HEK293 (cell line): ENCODE measurements at regions not wholly inside any gene's neighbourhood (a gene's known extent, or its start where the extent isn't known, plus 50 kb on each side); places are given as distances from the start of the nearest gene placed in this dataset.

Experiments
- CTCF ChIA-PET: fragments of 350-600 bp; formaldehyde crosslinking; extraction: SDS; loops from one replicate; lab custom pipeline; 2021; ENCODE audit warnings: antibody characterized with exemption; lab: Yijun Ruan, JAX
- POLR2A ChIA-PET: fragments of 300-600 bp; formaldehyde crosslinking; extraction: SDS; loops from one replicate; lab custom pipeline; 2020; ENCODE audit warnings: antibody characterized with exemption, inconsistent platforms; lab: Yijun Ruan, JAX
- H3K27ac ChIP-seq: fragments of 200-500 bp; sonication (Bioruptor generic); 2 replicates; pipeline ENCODE4 v1.5.1; 2014; ENCODE audit warnings: low read depth, low read length, control low read depth, inconsistent platforms; ENCODE audit errors: extremely low read depth
- H3K36me3 ChIP-seq, 2 experiments: fragments of 200-500 bp in 1 of 2; sonication (Bioruptor generic) in 1 of 2; 1 replicate in 1 of 2; 2 replicates in 1 of 2; pipeline ENCODE4 v1.5.1; 2014 to 2017; ENCODE audit warnings: inconsistent platforms in 2 of 2, low read length in 2 of 2; ENCODE audit not compliant: control insufficient read depth in 2 of 2, insufficient read depth in 1 of 2
- H3K4me1 ChIP-seq: fragments of 200-500 bp; sonication (Bioruptor generic); 2 replicates; pipeline ENCODE4 v1.5.1; 2014; ENCODE audit warnings: mild to moderate bottlenecking, low read length, inconsistent platforms; ENCODE audit not compliant: control insufficient read depth, insufficient read depth
- H3K4me3 ChIP-seq: 2 replicates; pipeline ENCODE4 v1.5.1; 2011; ENCODE audit warnings: low read depth, mild to moderate bottlenecking, control low read depth, low read length, moderate library complexity
- H3K9me3 ChIP-seq: fragments of 200-500 bp; sonication (Bioruptor generic); 2 replicates; pipeline ENCODE4 v1.5.1; 2014; ENCODE audit warnings: low read depth, low read length, inconsistent platforms; ENCODE audit not compliant: control insufficient read depth, insufficient read depth
- HOXA7 ChIP-seq: sonication (generic); formaldehyde crosslinking; IDR thresholded peaks from 2 replicates; pipeline ENCODE4 v1.8.1; 2022; ENCODE audit warnings: missing genetic modification reagents, borderline replicate concordance
- KLF1 ChIP-seq: fragments of 450-650 bp; formaldehyde crosslinking; IDR thresholded peaks from 2 replicates; pipeline ENCODE4 v1.5.1; 2016; ENCODE audit warnings: missing biosample characterization, missing genetic modification characterization
- KLF8 ChIP-seq: fragments of 450-650 bp; formaldehyde crosslinking; IDR thresholded peaks from 2 replicates; pipeline ENCODE4 v1.5.1; 2016; ENCODE audit warnings: missing biosample characterization, missing genetic modification characterization
- SP2 ChIP-seq: fragments of 450-650 bp; formaldehyde crosslinking; IDR thresholded peaks from 2 replicates; pipeline ENCODE4 v1.5.1; 2016; ENCODE audit warnings: missing biosample characterization, missing genetic modification characterization
- ZBTB20 ChIP-seq: fragments of 450-650 bp; formaldehyde crosslinking; IDR thresholded peaks from 2 replicates; pipeline ENCODE4 v1.5.1; 2016; ENCODE audit warnings: missing biosample characterization, missing genetic modification characterization
- ZFP3 ChIP-seq: fragments of 450-650 bp; formaldehyde crosslinking; IDR thresholded peaks from 2 replicates; pipeline ENCODE4 v1.5.1; 2016; ENCODE audit warnings: low read depth, missing biosample characterization, missing genetic modification characterization
- ZNF155 ChIP-seq: fragments of 450-650 bp; formaldehyde crosslinking; IDR thresholded peaks from 2 replicates; pipeline ENCODE4 v1.5.1; 2016; ENCODE audit warnings: missing biosample characterization, missing genetic modification characterization
- ZNF174 ChIP-seq: fragments of 450-650 bp; formaldehyde crosslinking; IDR thresholded peaks from 2 replicates; pipeline ENCODE4 v1.5.0; 2017; ENCODE audit warnings: missing biosample characterization, mild to moderate bottlenecking, missing genetic modification characterization
- ZNF184 ChIP-seq: fragments of 450-650 bp; IDR thresholded peaks from 2 replicates; pipeline ENCODE4 v1.5.1; 2018; ENCODE audit warnings: missing biosample characterization, mild to moderate bottlenecking, missing genetic modification characterization
- ZNF423 ChIP-seq: fragments of 450-650 bp; formaldehyde crosslinking; IDR thresholded peaks from 2 replicates; pipeline ENCODE4 v1.5.1; 2016; ENCODE audit warnings: missing biosample characterization, missing genetic modification characterization
- ZNF426 ChIP-seq: fragments of 450-650 bp; formaldehyde crosslinking; IDR thresholded peaks from 2 replicates; pipeline ENCODE4 v1.5.1; 2017; ENCODE audit warnings: missing biosample characterization, missing genetic modification characterization, mild to moderate bottlenecking, inconsistent platforms, moderate library complexity
- ZNF548 ChIP-seq: fragments of 450-650 bp; formaldehyde crosslinking; IDR thresholded peaks from 2 replicates; pipeline ENCODE4 v1.5.1; 2016; ENCODE audit warnings: missing biosample characterization, missing genetic modification characterization
- ZNF596 ChIP-seq: fragments of 450-650 bp; IDR thresholded peaks from 2 replicates; pipeline ENCODE4 v1.5.0; 2018; ENCODE audit warnings: missing biosample characterization, mild to moderate bottlenecking, missing genetic modification characterization, moderate library complexity
- ZNF600 ChIP-seq: fragments of 450-650 bp; formaldehyde crosslinking; IDR thresholded peaks from 2 replicates; pipeline ENCODE4 v1.5.1; 2016; ENCODE audit warnings: missing biosample characterization, missing genetic modification characterization
- ZNF707 ChIP-seq: fragments of 450-650 bp; formaldehyde crosslinking; IDR thresholded peaks from 2 replicates; pipeline ENCODE4 v1.5.1; 2016; ENCODE audit warnings: missing biosample characterization, missing genetic modification characterization
- ZNF768 ChIP-seq: fragments of 450-650 bp; formaldehyde crosslinking; IDR thresholded peaks from 2 replicates; pipeline ENCODE4 v1.5.1; 2018; ENCODE audit warnings: missing biosample characterization, mild to moderate bottlenecking, missing genetic modification characterization
- TF ChIP-seq, protein P1 (sequence below): fragments of 450-650 bp; formaldehyde crosslinking; IDR thresholded peaks from 2 replicates; pipeline ENCODE4 v1.5.1; 2016; ENCODE audit warnings: missing biosample characterization, missing genetic modification characterization
- TF ChIP-seq, protein P2 (sequence below): fragments of 450-650 bp; formaldehyde crosslinking; IDR thresholded peaks from 2 replicates; pipeline ENCODE4 v1.5.1; 2016; ENCODE audit warnings: missing biosample characterization, missing genetic modification characterization
- TF ChIP-seq, protein P3 (sequence below): fragments of 450-650 bp; formaldehyde crosslinking; IDR thresholded peaks from 2 replicates; pipeline ENCODE4 v1.5.1; 2016; ENCODE audit warnings: missing biosample characterization, missing genetic modification characterization, borderline replicate concordance
- TF ChIP-seq, protein P4 (sequence below): fragments of 450-650 bp; formaldehyde crosslinking; IDR thresholded peaks from 2 replicates; pipeline ENCODE4 v1.5.1; 2016; ENCODE audit warnings: missing biosample characterization, missing genetic modification characterization
- TF ChIP-seq, protein P5 (sequence below): fragments of 450-650 bp; formaldehyde crosslinking; IDR thresholded peaks from 2 replicates; pipeline ENCODE4 v1.5.1; 2016; ENCODE audit warnings: missing biosample characterization, missing genetic modification characterization

DNA sequence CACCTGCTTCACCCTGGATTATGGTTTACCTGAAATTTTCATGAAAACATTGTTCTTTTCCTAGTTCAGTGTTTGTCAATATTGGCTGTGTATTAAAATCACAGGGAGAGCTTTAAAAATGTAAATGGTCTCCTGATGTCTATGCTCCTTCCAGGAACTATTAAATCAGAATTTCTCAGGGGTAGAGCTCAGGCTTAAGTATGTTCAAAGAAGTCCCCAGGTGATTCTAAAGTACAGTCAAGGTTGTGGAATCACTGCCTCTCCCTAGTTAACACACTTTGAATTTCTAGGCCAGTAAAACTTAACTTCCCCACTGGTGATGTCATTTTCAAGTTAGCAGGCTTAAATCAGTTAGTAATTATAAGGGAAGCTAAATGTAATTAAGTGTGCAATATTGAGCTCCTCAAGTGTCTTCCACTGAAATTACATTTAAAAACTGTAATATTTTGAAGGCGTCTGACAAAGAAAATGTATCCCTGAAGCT lies 150.3 kb upstream of the SLC28A3 start:
- H3K27ac ChIP-seq = no peak overlapping the region
- ChIA-PET CTCF (interaction anchor here (1.0 kb wide), 1 partner anchor 94 kb away, joined by 4 read pairs; no protein-coding TSS in a partner anchor), POLR2A (no interaction called here)
- no peak overlapping the region for H3K4me3 ChIP-seq
- H3K9me3 ChIP-seq = no peaks in the 10 kb centered on the region
- no peaks in the 10 kb centered on the region for H3K4me1 ChIP-seq
- TF ChIP-seq ZNF600 (tag by site-specific recombination) (no peak), ZNF426 (tag by site-specific recombination) (no peak), SP2 (tag by site-specific recombination) (no peak), HOXA7 (CRISPR knock-in tag) (no peak), ZNF174 (tag by site-specific recombination) (no peak), ZNF707 (tag by site-specific recombination) (no peak), ZNF548 (tag by site-specific recombination) (no peak), ZNF184 (tag by site-specific recombination) (no peak), ZFP3 (no peak), ZBTB20 (tag by site-specific recombination) (no peak), ZNF768 (tag by site-specific recombination) (no peak)
- TF ChIP-seq, protein P1, sequence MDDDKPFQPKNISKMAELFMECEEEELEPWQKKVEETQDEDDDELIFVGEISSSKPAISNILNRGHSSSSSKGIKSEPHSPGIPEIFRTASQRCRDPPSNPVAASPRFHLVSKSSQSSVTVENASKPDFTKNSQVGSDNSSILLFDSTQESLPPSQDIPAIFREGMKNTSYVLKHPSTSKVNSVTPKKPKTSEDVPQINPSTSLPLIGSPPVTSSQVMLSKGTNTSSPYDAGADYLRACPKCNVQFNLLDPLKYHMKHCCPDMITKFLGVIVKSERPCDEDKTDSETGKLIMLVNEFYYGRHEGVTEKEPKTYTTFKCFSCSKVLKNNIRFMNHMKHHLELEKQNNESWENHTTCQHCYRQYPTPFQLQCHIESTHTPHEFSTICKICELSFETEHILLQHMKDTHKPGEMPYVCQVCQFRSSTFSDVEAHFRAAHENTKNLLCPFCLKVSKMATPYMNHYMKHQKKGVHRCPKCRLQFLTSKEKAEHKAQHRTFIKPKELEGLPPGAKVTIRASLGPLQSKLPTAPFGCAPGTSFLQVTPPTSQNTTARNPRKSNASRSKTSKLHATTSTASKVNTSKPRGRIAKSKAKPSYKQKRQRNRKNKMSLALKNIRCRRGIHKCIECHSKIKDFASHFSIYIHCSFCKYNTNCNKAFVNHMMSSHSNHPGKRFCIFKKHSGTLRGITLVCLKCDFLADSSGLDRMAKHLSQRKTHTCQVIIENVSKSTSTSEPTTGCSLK = no peak
- TF ChIP-seq, protein P2, sequence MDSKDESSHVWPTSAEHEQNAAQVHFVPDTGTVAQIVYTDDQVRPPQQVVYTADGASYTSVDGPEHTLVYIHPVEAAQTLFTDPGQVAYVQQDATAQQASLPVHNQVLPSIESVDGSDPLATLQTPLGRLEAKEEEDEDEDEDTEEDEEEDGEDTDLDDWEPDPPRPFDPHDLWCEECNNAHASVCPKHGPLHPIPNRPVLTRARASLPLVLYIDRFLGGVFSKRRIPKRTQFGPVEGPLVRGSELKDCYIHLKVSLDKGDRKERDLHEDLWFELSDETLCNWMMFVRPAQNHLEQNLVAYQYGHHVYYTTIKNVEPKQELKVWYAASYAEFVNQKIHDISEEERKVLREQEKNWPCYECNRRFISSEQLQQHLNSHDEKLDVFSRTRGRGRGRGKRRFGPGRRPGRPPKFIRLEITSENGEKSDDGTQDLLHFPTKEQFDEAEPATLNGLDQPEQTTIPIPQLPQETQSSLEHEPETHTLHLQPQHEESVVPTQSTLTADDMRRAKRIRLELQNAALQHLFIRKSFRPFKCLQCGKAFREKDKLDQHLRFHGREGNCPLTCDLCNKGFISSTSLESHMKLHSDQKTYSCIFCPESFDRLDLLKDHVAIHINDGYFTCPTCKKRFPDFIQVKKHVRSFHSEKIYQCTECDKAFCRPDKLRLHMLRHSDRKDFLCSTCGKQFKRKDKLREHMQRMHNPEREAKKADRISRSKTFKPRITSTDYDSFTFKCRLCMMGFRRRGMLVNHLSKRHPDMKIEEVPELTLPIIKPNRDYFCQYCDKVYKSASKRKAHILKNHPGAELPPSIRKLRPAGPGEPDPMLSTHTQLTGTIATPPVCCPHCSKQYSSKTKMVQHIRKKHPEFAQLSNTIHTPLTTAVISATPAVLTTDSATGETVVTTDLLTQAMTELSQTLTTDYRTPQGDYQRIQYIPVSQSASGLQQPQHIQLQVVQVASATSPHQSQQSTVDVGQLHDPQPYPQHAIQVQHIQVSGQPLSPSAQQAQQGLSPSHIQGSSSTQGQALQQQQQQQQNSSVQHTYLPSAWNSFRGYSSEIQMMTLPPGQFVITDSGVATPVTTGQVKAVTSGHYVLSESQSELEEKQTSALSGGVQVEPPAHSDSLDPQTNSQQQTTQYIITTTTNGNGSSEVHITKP (tag by site-specific recombination) = no peak
- TF ChIP-seq, protein P3, sequence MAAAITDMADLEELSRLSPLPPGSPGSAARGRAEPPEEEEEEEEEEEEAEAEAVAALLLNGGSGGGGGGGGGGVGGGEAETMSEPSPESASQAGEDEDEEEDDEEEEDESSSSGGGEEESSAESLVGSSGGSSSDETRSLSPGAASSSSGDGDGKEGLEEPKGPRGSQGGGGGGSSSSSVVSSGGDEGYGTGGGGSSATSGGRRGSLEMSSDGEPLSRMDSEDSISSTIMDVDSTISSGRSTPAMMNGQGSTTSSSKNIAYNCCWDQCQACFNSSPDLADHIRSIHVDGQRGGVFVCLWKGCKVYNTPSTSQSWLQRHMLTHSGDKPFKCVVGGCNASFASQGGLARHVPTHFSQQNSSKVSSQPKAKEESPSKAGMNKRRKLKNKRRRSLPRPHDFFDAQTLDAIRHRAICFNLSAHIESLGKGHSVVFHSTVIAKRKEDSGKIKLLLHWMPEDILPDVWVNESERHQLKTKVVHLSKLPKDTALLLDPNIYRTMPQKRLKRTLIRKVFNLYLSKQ = no peak
- no peaks in the 10 kb centered on the region for H3K36me3 ChIP-seq

DNA sequence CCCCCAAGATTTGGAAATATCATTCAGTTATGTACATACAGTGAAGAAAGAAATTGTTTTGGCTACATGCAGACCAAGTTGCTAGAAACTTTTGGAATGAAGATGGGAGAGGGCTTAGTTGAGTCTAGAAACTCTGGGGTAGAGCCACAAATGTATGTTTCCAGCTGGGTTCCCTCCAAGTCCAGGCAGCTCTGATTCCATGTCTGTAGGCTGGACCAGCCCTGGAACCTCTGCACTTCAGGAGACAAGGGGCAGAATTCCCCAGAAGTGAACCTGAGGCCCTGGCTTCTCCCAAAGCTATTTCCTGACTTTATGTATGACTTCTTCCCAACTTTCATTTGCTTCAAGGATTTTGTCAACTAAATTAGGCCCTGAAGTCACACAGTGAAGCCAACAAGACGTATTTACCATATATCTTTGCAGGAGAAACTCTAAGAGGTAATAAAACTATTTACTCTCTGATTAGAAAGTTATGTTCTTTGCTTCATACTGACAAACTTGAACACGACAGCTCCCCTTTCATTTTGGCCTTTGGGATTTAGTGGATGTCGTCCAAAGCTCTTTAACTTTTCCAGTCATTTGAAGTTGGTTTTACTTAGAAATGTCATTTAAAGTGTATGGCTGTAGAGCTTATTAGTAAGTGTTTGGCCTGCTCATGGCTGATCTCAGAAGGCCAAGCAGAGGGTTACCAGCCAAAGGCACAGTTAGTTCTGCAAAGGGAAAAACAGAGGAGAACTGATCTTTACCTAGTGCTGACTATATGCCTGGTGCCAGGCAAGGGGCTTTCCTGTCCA lies 152.0 kb upstream of the SLC28A3 start:
- no peak overlapping the region for H3K4me3 ChIP-seq
- TF ChIP-seq, protein P4, sequence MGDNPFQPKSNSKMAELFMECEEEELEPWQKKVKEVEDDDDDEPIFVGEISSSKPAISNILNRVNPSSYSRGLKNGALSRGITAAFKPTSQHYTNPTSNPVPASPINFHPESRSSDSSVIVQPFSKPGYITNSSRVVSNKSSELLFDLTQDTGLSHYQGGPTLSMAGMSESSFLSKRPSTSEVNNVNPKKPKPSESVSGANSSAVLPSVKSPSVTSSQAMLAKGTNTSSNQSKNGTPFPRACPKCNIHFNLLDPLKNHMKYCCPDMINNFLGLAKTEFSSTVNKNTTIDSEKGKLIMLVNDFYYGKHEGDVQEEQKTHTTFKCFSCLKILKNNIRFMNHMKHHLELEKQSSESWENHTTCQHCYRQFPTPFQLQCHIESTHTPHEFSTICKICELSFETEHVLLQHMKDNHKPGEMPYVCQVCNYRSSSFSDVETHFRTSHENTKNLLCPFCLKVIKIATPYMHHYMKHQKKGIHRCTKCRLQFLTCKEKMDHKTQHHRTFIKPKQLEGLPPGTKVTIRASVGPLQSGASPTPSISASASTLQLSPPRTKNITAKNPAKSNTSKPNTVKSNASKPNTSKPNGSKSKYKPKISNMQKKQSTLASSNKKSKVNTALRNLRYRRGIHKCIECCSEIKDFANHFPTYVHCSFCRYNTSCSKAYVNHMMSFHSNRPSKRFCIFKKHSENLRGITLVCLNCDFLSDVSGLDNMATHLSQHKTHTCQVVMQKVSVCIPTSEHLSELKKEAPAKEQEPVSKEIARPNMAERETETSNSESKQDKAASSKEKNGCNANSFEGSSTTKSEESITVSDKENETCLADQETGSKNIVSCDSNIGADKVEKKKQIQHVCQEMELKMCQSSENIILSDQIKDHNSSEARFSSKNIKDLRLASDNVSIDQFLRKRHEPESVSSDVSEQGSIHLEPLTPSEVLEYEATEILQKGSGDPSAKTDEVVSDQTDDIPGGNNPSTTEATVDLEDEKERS (tag by site-specific recombination) = no peak
- no peak for TF ChIP-seq ZNF600 (tag by site-specific recombination)
- no peak for TF ChIP-seq KLF8 (tag by site-specific recombination)
- TF ChIP-seq ZNF423 (tag by site-specific recombination) = no peak
- TF ChIP-seq, protein P5, sequence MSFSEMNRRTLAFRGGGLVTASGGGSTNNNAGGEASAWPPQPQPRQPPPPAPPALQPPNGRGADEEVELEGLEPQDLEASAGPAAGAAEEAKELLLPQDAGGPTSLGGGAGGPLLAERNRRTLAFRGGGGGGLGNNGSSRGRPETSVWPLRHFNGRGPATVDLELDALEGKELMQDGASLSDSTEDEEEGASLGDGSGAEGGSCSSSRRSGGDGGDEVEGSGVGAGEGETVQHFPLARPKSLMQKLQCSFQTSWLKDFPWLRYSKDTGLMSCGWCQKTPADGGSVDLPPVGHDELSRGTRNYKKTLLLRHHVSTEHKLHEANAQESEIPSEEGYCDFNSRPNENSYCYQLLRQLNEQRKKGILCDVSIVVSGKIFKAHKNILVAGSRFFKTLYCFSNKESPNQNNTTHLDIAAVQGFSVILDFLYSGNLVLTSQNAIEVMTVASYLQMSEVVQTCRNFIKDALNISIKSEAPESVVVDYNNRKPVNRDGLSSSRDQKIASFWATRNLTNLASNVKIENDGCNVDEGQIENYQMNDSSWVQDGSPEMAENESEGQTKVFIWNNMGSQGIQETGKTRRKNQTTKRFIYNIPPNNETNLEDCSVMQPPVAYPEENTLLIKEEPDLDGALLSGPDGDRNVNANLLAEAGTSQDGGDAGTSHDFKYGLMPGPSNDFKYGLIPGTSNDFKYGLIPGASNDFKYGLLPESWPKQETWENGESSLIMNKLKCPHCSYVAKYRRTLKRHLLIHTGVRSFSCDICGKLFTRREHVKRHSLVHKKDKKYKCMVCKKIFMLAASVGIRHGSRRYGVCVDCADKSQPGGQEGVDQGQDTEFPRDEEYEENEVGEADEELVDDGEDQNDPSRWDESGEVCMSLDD = no peak
- TF ChIP-seq KLF1 (tag by site-specific recombination) = no peak
- no peak for TF ChIP-seq ZNF155 (tag by site-specific recombination)
- no peak for TF ChIP-seq ZNF596 (tag by site-specific recombination)
- H3K27ac ChIP-seq = no peak overlapping the region
- ChIA-PET CTCF (interaction anchor here (0.7 to 0.8 kb wide), 3 partner anchors 206 to 498 kb away, joined by 3 to 4 read pairs (median 3); no protein-coding TSS in a partner anchor), POLR2A (interaction anchor here (0.6 kb wide), 1 partner anchor 203 kb away, joined by 5 read pairs; no protein-coding TSS in a partner anchor)
- H3K4me1 ChIP-seq = no peaks in the 10 kb centered on the region
- no peaks in the 10 kb centered on the region for H3K9me3 ChIP-seq
- H3K36me3 ChIP-seq = no peaks in the 10 kb centered on the region
